ENCODE measurements at regions not wholly inside any gene's neighbourhood (a gene's known extent, or its start where the extent isn't known, plus 50 kb on each side); places are given as distances from the start of the nearest gene placed in this dataset.
"Not testable (repeated sequence)": the region's sequence is repeated elsewhere in the genome, so short reads cannot be mapped to it uniquely, and the experiment has no call there.

DNA sequence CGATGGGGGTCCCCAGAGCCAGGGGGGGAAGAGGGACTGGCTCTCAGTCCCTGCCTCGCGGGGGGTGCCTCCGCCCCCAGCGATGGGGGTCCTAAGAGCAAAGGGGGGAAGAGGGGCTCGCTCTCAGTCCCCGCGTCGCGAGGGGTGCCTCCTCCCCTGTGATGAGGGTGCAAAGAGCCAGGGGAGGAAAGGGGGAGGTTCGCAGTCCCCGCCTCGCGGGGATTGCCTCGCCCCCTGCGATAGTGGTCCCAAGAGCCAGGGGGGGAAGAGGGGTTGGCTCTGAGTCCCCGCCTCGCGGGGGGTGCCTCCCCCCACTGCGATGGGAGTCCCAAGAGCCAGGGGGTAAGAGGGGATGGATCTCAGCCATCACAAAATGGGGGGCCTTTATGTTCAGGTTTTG lies 168.5 kb downstream of the ATP6V0E2 start:
- DNase-seq (ENCODE audit: low read depth, low spot score); H3K27ac ChIP-seq: not testable (repeated sequence)

DNA sequence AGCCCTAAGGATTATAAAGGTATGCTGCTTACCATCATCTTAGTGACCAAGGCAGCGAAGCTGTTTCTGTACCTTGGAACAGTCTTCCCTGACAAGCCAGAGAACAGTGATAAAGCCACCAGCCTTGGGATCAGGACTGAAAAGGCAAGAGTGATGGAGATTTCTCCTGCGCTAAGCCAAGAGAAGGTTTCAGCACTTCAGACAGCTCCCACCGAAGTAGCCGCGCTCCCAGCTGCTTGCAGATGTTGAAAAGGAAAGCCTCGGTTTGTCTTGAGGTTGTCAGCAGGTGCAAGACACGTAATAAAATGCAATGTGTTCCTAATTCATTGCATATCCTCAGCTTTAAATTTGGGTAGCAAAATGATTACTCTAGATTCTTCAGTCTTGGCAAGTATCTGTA lies 171.0 kb downstream of the ATP6V0E2 start:
- DNase-seq (ENCODE audit: low read depth, low spot score): peak; percentile 8
- H3K27ac ChIP-seq: not testable (repeated sequence)

DNA sequence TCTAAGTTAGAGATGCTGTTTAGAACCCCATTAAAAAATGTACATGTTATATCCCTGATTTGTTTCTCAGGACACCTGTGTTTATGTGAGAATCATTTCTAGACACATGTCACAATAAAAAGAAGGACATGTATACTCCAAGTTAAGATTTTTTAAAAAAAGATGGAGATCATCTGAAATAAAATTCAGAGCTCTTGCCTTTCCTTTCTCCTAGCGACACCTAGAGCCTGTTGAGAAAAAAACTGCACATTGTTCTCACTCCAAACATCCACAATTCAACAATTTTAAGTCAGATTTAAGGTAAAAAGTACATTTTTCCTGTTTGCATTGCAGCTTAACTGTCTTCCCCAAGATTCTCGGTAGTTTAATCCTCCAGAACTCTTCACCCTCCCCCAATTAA lies 171.8 kb downstream of the ATP6V0E2 start:
- not testable (repeated sequence) for H3K27ac ChIP-seq; DNase-seq (ENCODE audit: low read depth, low spot score)

DNA sequence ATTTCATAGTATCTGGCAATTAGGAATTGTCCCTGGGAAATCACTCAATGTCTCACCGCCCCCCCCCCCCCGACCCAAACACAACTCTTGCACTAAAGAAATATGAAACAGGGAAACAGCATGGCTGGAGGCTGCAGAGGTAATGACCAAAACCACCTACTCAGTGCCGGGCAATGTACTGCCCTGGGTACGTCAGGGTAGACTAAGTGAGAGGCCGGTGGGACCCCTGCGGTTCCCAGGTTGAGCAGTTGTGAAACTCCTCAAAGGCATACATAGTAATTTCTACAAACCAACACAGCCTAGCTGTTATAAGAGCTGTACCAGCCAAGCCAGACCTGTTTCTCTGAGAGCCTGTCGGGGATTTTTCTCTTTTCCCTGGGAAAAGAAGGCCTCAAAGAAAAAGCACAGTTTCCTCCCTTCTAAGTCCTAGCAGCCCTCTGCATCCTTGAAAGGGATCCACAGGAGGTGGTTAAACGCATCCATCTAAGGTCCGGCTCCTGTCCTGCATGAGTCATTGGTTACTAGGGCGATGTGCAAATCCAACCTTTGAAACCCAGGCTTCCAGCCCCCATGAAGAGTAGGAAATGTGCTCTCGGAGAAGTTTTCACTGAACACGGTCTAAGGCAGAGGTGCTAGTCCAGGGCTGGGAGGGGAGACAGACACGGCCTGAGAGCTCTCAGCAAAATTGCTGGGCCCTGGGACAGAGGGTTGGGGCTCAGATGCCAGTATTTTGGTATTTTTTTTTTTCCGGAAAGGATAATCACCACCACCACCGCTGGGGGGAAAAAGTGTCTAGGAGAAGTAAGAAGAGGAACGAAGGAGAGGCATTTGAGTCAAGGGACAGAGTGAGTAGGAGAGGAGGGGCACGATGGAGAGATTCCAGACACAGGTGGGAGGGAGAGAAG lies 172.8 kb downstream of the ATP6V0E2 start:
- H3K27ac ChIP-seq; DNase-seq (ENCODE audit: low read depth, low spot score): not testable (repeated sequence)

DNA sequence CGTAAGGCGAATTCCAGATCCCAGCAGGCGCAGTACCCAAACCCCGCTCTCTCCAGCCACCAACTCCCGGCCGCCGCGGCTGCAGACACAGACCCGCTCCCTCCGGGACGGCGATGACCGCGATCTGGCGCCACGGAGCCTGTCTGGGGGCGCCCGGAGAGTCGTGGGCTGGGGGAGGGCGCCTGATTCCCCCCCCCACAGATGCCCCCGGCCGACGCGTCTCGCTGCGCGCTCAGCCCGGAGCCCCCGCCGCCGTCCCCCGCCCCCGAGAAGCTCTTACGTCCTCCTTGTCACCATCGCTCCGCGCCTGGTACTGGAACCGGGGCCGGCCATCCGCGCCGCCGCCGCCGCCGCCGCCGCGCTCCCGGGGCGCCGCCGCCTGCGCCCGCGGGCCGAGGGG lies 173.6 kb downstream of the ATP6V0E2 start:
- not testable (repeated sequence) for DNase-seq (ENCODE audit: low read depth, low spot score)

DNA sequence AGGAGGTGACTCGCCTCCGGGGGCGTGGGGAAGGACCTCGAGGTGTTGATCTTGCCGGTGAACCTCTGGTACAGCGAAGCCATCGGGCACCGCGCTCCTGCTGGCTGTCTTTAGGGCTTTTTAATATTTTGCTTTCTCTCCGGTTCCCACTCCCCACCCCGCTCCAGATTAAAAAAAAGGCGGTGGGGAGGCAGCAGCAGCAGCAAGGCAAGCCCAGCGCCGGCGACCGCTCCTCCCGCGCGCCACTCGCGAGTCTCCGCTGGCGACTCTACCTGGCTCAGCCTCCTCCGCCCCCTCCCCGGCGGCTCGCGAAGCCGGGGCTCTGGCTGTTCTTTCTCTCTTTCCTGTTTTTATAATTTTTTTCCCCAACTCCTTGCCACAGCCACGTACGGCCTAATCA lies 174.0 kb downstream of the ATP6V0E2 start:
- H3K27ac ChIP-seq; DNase-seq (ENCODE audit: low read depth, low spot score): not testable (repeated sequence)

More for the DNA sequence above, 173.6 kb downstream of the ATP6V0E2 start:
- H3K27ac ChIP-seq: not testable (repeated sequence)

DNA sequence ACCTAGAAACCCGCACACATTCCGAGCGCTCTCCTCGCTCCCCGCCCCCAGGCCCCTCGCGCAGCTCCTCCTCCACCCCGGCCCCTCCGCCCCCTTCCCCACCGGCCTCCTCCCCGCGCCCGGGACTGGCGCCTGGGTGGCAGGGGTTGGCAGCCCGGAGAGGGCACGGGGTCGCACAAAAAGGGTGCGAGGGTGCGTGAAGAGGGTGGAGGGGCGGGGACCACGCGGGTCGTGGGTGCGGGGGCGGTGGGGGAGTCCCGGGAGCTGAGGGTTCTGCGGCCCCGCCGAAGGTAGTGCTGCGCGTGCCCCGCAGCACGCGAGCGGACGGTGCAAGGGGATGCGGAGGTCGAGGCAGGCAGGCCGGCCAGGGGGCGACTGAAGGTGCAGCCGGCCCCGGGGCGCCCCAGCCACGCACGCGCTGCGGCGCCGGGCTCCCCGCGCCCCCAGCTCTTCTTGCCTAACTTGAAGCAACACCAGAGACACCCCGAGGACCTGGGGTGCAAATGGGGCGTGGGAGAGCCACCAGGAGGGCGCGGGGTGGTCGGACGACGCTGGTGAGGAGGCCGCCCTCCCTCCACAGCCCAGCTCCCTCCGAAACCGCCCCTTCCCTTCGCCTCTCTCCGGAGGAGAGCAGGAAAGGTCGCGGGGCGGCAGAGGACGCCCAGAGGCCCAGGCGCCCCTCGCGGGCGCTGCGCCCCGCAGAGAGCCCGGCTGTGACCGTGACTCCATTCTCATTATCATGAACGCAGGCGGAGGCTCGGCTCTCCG lies 174.7 kb downstream of the ATP6V0E2 start:
- DNase-seq (ENCODE audit: low read depth, low spot score); H3K27ac ChIP-seq: not testable (repeated sequence)

DNA sequence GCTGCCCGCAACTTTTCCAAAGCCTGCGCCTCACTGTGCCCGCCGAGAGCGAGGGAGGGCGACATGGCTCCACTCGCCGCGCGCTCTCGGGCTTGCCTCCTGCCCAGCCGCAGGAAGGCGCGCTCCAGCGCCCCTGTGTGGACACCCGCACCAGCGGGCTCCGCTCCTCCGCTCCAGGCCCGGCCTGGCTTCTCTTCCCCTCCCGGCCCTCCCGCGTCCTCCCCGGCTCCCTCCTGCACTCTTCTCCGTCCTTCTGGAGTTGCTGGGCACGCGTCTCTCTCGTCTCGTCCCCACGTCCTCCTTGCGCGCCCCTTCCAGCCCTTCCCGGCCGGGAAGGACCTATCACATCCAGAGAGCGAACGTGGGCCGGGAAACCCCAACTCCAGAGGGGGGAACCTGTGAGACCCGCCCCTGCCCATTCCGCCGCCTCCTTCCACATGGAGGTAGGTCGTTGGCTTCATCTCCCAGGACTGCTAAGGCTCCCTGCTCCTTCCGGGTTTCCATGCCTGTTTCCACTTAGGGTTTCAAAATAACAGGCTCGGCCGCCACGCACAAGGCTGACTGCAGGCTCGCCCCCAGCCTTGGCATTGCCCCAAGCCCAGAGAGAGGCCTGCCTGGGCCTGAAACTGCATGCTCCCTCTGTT lies 175.4 kb downstream of the ATP6V0E2 start:
- H3K27ac ChIP-seq; DNase-seq (ENCODE audit: low read depth, low spot score): not testable (repeated sequence)

DNA sequence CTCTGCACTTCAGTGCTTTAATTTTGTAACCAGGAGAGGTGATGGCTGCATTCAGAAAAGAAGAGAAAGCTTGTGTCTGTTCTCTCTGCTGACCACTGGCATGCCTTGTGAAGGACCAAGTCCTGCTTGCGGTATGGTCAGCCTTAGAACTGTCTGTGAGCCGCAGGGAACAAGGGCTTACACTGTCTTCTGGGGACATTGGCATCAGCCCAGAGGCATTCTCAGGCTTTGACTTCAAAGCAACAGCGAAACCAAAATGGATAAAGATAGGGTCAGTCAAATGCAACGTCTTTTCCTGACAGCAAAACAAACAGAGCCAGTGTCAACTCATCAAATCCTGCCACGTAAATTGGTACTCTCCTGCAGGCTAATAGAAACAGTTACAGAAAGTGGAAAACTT lies 179.6 kb downstream of the ATP6V0E2 start:
- DNase-seq (ENCODE audit: low read depth, low spot score); H3K27ac ChIP-seq: not testable (repeated sequence)

DNA sequence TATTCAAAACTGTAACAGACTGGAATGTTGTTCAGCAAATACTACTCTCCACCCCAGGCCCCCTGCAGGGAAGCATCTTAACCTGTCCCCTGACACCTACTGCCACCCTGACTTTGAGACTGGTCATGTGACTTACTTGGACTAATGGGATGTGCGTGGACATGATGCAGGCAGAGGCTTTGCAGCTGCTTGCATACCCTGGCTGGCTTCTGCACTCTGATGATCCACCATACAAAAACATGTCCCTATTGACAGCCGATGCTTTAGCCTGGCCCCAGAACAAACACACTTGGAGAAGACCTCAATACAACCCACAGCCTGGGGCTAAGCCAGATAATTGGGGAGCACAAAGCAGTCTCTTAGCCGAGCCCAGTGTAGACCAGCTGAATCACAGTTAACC lies 180.5 kb downstream of the ATP6V0E2 start:
- DNase-seq (ENCODE audit: low read depth, low spot score): not testable (repeated sequence)

DNA sequence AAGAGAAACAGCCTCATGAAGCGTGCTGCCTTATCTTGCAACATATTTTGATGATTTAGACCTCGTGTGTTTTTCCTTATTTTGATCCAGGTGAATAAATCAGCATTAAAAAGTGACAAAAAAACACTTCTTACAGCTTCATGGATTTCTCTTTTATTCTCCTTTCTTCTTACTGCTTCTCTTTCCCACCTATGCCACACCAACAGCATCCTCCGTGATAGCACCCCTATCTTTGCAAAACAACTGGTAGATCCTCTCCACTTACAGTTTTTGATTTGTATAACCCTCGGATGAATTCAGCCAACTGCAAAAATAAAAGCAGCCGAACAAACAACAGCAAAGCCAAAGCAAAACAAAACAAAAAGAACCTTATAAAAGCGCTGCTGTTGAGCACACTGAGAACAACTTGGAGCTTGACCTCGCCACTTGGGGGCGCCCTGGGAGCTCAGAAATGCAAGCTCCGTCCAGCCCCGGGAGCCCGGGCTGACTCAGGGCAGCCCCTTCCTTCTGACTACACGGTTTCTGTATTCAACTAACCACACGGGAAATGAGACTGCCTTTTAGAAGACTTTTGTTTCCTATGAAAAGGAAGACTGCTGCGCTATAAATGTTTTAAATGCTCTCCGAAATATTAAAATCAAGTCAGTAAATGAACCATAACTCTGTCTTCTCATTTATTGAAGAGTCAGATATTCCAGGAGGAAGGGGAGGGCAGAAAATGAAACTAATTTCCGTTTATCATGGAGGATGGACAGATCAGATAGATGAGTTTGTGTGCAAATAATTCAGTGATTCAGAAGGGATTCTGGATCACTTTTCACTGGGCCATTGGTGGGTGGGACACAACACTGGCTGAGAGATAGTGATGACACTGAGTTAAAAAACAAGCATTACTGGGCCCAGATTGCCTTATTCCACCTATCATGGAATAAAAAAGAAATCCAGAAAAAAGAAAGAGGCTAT lies 186.8 kb downstream of the ATP6V0E2 start:
- H3K27ac ChIP-seq; DNase-seq (ENCODE audit: low read depth, low spot score): not testable (repeated sequence)

More for the DNA sequence above, 180.5 kb downstream of the ATP6V0E2 start:
- not testable (repeated sequence) for H3K27ac ChIP-seq

DNA sequence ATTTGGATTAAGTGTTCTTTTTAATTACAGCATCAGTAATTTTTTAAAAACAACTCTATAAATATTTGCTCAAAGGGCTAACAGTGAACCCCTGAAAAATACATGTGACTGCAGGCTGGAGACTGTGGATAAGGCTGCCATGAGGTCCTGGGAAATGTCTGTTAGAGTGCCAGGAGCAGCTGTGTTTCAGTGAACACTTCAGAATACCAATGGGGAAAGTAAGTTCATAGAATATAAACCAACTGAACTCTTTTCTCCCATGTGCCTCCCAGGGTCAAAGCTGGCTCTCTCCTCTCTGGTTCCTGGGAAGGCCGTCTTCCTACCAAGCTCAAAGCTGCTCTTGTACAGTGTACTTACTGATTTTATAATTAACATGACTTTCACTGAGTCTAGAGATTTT lies 189.4 kb downstream of the ATP6V0E2 start:
- not testable (repeated sequence) for H3K27ac ChIP-seq; DNase-seq (ENCODE audit: low read depth, low spot score)

DNA sequence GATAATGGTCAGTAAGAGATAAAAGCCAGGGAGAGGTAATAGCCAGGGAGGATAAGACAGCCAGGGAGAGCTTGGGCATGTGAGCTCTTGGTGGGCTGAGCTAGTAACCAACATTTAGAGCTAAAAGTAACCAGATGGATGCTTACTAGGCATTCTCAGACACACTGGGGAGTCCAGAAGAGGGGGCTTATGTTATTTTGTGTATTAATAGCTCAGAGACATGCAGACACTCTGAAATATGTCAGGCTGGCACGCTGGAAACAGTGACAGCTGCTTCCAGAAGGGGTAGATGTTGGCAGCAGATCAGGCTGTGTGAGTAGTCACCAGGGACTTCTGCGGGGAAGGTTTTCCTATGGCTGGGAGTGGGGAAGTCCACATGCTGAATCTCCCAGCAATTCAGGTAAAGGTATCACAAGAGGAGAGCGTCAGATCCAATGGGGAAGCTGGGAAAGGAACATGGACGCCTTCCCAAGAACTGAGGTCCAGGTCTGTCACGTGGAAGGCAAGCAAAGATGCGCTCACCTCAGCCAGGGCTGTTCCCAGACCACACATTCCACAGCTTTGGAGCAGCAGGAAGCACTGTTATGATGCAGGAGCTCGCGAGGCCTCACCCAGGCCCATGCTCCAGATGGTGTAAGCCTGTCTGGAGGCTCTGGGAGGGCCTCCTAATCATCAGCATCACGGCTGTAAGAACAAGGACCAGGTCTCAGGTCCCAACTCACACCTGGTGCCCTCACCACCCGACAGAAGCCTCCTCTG lies 196.0 kb downstream of the ATP6V0E2 start:
- not testable (repeated sequence) for DNase-seq (ENCODE audit: low read depth, low spot score)

DNA sequence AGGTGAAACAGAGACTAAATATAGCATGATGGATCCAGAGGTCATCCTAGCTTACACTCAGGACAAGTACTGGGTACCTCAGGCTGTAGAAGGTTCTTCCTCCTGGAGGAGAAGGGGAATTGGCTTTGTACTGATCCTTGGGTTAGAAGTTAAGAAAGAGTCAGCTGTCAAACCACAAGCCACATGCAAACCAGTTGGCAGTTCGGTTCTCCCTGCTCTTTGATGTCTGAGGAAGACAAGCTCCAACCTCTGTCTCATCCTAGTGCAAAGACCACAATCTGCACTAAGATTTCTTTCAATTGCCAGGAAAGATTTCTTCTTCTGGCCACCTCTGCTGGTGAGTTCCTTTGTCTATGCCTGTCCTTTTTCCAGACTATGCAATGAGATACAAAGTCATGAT lies 203.8 kb downstream of the ATP6V0E2 start:
- DNase-seq (ENCODE audit: low read depth, low spot score); H3K27ac ChIP-seq: not testable (repeated sequence)

More for the DNA sequence above, 196.0 kb downstream of the ATP6V0E2 start:
- not testable (repeated sequence) for H3K27ac ChIP-seq

DNA sequence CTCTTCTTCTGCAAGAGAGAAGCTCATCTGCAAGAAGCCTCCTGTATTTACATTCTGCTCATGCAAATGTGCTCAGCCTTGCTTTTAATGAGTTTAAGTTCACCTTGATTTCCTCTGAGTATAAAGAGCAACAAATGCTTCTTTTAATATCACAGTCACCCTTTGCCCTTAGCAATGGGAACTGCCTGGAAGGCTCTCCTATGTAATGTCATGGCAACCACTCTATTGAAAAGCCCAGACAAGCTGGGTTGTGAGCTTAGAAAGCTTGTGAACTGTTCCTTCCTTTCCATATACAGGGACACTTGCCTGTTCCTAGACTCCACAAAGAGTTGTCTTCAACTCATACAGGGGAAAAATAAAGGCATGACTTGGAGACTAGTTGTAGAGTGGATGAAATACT lies 208.1 kb downstream of the ATP6V0E2 start:
- DNase-seq (ENCODE audit: low read depth, low spot score); H3K27ac ChIP-seq: not testable (repeated sequence)

DNA sequence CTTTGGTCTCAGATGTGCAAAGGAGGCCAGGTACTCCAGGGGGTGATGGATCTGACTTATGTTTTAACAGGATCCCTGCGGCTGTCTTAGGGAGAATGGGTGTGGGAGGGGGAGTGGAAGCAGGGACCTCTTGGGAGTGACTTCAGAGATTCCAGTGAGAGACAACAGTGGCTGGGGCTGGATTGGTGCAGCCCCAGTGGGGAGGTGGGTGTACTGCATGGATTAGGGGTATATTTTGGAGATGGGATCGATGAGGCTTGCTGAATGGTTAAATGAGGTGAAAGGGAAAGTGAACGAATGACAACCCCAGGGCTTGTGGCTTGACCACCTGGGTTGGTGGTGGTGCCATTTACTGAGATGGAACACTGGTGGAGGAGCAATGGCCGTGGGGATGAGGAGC lies 211.0 kb downstream of the ATP6V0E2 start:
- H3K27ac ChIP-seq; DNase-seq (ENCODE audit: low read depth, low spot score): not testable (repeated sequence)

DNA sequence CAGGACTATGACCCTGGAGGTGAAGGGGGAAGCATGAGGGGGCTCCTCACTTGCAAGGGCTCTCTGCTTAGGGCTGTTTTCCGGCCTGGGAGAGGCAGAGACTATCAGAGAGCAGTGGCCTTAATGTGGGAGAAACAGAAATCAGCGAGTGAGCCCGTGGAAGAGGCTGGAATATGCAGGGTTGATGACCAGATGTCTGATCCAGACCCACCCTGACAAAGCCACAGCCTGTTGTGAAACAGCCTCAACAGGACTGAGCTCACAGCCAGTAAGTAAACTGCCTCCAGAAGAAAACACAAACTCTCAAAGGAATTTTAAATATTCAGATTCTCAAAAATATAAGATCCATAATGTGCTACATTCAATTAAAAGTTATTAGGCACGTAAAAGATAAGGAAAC lies 213.7 kb downstream of the ATP6V0E2 start:
- DNase-seq (ENCODE audit: low read depth, low spot score); H3K27ac ChIP-seq: not testable (repeated sequence)

DNA sequence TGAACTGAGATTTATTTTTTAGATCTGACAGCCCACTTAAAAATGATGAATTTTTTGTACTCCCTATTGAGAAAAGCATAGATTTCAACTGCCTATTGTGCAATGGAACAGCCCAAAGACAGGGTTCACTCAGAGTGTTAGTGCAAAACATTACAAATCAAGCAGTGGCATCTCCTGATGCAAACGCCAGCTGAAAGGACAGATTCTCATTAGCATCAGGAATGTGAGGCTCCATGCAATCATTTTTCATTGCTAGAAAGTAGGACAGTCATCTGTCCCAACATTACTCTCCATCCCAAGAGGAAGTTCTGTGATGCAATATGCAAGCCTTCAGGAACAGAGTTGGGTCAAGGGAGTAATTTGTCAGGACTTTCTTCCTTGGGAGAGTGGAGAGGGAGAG lies 215.4 kb downstream of the ATP6V0E2 start:
- DNase-seq (ENCODE audit: low read depth, low spot score); H3K27ac ChIP-seq: not testable (repeated sequence)

DNA sequence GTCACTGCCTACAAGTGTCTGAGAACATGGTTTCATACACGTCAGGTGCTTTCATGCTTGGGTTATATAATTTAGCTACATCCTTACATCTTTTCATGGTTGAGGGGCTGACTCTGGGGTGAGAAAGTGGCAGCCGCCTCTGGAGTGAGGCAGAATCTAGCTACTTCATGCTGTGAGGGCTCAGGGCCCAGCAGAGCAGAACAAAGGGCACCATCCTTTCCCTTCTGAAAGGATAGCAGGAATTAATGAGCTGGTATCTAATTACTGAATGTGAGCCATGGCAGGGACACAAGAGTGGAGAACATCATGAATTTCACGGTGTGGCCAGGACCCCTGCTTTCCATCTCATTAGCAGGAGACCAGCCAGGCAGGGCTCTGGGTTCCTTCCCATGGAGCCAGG lies 217.0 kb downstream of the ATP6V0E2 start:
- H3K27ac ChIP-seq; DNase-seq (ENCODE audit: low read depth, low spot score): not testable (repeated sequence)

Data from epithelial cell of prostate (primary cell).